DND-41 (cell line): ENCODE measurements at regions not wholly inside any gene's neighbourhood (a gene's known extent, or its start where the extent isn't known, plus 50 kb on each side); places are given as distances from the start of the nearest gene placed in this dataset.

ENCODE experiments used
- ATAC-seq: fragments of 200-7000 bp; cut with Tn5 transposase; 3 replicates; pipeline ENCODE4 v1.9.1; 2021; ENCODE audit warnings: low read depth; ENCODE audit not compliant: insufficient read depth
- DNase-seq: peaks from one replicate; pipeline ENCODE4 v3.0.0-alpha.2; 2020
- H2AFZ ChIP-seq: 2 replicates; pipeline ENCODE4 v1.6.0; 2012; ENCODE audit warnings: low read depth, low read length
- H3K27ac ChIP-seq: 2 replicates; pipeline ENCODE4 v1.5.1; 2012; ENCODE audit warnings: low read length, inconsistent platforms
- H3K27me3 ChIP-seq: fragments of 200-600 bp; sonication (generic); 2 replicates; pipeline ENCODE4 v1.6.0; 2012; ENCODE audit warnings: low read length, mild to moderate bottlenecking, inconsistent platforms; ENCODE audit not compliant: insufficient read depth, poor library complexity
- H3K36me3 ChIP-seq: 2 replicates; pipeline ENCODE4 v1.5.1; 2012; ENCODE audit warnings: low read length, inconsistent platforms; ENCODE audit not compliant: insufficient read depth
- H3K4me1 ChIP-seq: 2 replicates; pipeline ENCODE4 v1.5.1; 2012; ENCODE audit warnings: mild to moderate bottlenecking, low read length; ENCODE audit not compliant: insufficient read depth
- H3K4me2 ChIP-seq: 2 replicates; pipeline ENCODE4 v1.6.0; 2012; ENCODE audit warnings: mild to moderate bottlenecking, moderate library complexity, low read length, inconsistent platforms; ENCODE audit not compliant: insufficient read depth
- H3K4me3 ChIP-seq, 2 experiments: fragments of 200-600 bp in 1 of 2; shearing (Covaris generic) in 1 of 2; 2 replicates each; pipeline ENCODE4 v1.5.1; 2012 to 2016; ENCODE audit warnings: inconsistent platforms in 2 of 2, low read length in 2 of 2, mild to moderate bottlenecking in 2 of 2, low read depth in 1 of 2, moderate library complexity in 1 of 2
- H3K79me2 ChIP-seq: 2 replicates; pipeline ENCODE4 v1.6.0; 2012; ENCODE audit warnings: low read length, inconsistent platforms; ENCODE audit not compliant: insufficient read depth
- H3K9ac ChIP-seq: 2 replicates; pipeline ENCODE4 v1.6.0; 2012; ENCODE audit warnings: low read depth, mild to moderate bottlenecking, inconsistent platforms, low read length, moderate library complexity
- H3K9me3 ChIP-seq: 2 replicates; pipeline ENCODE4 v1.5.1; 2012; ENCODE audit warnings: low read length, moderate library complexity, mild to moderate bottlenecking, inconsistent platforms; ENCODE audit not compliant: insufficient read depth, severe bottlenecking
- H4K20me1 ChIP-seq: 2 replicates; pipeline ENCODE4 v1.6.0; 2012; ENCODE audit warnings: low read length; ENCODE audit not compliant: insufficient read depth
- EZH2 ChIP-seq: IDR thresholded peaks from 3 replicates; pipeline ENCODE4 v1.6.1; 2012; ENCODE audit warnings: borderline replicate concordance, low read depth, mild to moderate bottlenecking, moderate library complexity, low read length, inconsistent platforms; ENCODE audit not compliant: severe bottlenecking
- TF ChIP-seq, protein P1 (sequence below): IDR thresholded peaks from 2 replicates; pipeline ENCODE4 v1.5.1; 2012; ENCODE audit warnings: borderline replicate concordance, low read length, moderate library complexity, mild to moderate bottlenecking; ENCODE audit not compliant: poor library complexity, severe bottlenecking; ENCODE audit errors: extremely low read depth

DNA sequence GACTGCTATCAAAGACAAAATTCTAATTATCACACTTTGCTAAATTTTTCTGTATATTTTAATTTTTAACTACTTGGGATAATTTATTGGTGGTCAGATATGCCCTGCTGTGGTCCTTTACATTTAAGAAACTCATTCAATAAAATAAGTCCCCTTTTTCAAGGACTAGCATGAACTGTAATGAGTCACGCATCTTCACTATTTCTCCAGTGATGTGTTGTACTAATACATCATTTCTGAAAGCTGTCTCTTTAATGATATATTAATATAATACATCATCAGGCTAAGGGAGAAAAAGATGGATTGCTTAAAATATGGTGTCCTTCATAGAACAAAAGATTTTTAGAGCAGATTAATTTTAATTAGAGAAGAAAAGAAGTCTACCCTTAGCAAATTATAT, 901.4 kb downstream of the DIPK2A start:
- DNase-seq (no peak), ATAC-seq (no peak)
- TF ChIP-seq, protein P1, sequence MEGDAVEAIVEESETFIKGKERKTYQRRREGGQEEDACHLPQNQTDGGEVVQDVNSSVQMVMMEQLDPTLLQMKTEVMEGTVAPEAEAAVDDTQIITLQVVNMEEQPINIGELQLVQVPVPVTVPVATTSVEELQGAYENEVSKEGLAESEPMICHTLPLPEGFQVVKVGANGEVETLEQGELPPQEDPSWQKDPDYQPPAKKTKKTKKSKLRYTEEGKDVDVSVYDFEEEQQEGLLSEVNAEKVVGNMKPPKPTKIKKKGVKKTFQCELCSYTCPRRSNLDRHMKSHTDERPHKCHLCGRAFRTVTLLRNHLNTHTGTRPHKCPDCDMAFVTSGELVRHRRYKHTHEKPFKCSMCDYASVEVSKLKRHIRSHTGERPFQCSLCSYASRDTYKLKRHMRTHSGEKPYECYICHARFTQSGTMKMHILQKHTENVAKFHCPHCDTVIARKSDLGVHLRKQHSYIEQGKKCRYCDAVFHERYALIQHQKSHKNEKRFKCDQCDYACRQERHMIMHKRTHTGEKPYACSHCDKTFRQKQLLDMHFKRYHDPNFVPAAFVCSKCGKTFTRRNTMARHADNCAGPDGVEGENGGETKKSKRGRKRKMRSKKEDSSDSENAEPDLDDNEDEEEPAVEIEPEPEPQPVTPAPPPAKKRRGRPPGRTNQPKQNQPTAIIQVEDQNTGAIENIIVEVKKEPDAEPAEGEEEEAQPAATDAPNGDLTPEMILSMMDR, result no peak
- no peak for TF ChIP-seq EZH2
- no peaks in the 10 kb centered on the region for H3K36me3 ChIP-seq
- no peak overlapping the region for H2AFZ ChIP-seq
- no peaks in the 10 kb centered on the region for H3K4me1 ChIP-seq
- H3K27me3 ChIP-seq, result no peaks in the 10 kb centered on the region
- no peak overlapping the region for H3K4me3 ChIP-seq
- no peak overlapping the region for H3K9ac ChIP-seq
- H3K9me3 ChIP-seq, result no peaks in the 10 kb centered on the region
- H3K4me2 ChIP-seq, result no peak overlapping the region
- H3K27ac ChIP-seq, result no peak overlapping the region
- H3K79me2 ChIP-seq, result no peaks in the 10 kb centered on the region
- H4K20me1 ChIP-seq, result no peaks in the 10 kb centered on the region

DNA sequence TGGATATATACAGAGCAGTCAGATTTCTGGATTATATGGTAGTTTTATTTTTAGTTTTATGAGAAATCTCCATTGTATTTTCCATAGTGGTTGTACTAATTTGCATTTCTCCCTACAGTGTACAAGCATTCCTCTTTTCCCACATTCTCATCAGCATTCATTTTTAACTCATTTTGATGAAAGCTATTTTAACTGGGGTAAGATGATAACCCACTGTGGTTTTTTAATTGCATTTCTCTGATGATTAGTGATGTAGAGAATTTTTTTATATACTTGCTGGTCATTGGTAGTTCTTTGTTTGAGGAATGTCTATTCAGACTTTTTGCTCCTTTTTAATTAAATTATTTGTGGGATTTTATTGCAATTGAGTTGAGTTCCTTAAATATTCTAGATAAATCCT, 903.6 kb downstream of the DIPK2A start:
- DNase-seq (no peak), ATAC-seq (no peak)
- H3K36me3 ChIP-seq, result no peaks in the 10 kb centered on the region
- H2AFZ ChIP-seq, result no peak overlapping the region
- H3K27ac ChIP-seq, result no peak overlapping the region
- no peak overlapping the region for H3K4me3 ChIP-seq
- H3K9ac ChIP-seq, result no peak overlapping the region
- no peak overlapping the region for H3K4me2 ChIP-seq
- H3K79me2 ChIP-seq, result no peaks in the 10 kb centered on the region
- no peak for TF ChIP-seq EZH2
- TF ChIP-seq, protein P1, result no peak
- H3K9me3 ChIP-seq, result no peaks in the 10 kb centered on the region
- no peaks in the 10 kb centered on the region for H3K27me3 ChIP-seq
- H3K4me1 ChIP-seq, result no peaks in the 10 kb centered on the region
- no peaks in the 10 kb centered on the region for H4K20me1 ChIP-seq

DNA sequence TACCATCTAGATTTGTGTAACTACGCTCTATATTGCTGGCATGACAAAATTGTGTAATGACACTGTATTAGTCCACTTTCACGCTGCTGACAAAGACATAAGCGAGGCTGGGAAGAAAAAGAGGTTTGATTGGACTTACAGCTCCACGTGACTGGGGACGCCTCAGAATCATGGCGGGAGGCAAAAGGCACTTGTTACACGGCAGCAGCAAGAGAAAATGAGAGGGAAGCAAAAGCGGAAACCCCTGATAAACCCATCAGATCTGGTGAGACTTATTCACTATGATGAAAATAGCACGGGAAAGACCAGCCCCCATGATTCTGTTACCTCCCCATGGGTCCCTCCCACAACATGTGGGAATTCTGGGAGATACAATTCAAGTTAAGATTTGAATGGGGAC, 905.7 kb downstream of the DIPK2A start:
- Histone ChIP-seq H2AFZ (no peak overlapping the region), H3K4me1 (no peaks in the 10 kb centered on the region), H3K36me3 (no peaks in the 10 kb centered on the region), H3K9me3 (no peaks in the 10 kb centered on the region), H3K9ac (no peak overlapping the region), H3K27ac (no peak overlapping the region), H3K4me2 (no peak overlapping the region), H3K4me3 (no peak overlapping the region), H3K27me3 (no peaks in the 10 kb centered on the region), H3K79me2 (no peaks in the 10 kb centered on the region), H4K20me1 (no peaks in the 10 kb centered on the region)
- DNase-seq (no peak), ATAC-seq (no peak)
- TF ChIP-seq, protein P1, result no peak
- TF ChIP-seq EZH2, result no peak

DNA sequence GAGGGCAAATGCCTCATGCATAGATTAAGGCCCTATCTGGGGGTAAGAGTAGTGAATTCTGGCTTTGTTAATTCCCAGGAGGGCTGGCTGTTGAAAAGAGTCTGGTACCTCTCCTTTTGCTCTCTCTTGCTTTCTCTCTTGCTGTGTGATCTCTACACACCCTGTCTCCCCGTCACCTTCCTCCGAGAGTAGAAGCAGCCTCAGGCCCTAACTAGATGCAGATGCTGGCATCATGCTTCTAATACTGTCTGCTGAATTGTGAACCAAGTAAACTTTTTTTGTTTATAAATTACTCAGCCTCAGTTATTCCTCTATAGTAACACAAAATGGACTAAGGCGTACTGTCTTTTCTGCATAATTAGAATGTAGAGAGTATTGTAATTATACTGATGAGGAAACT, 908.1 kb downstream of the DIPK2A start:
- no peaks in the 10 kb centered on the region for H4K20me1 ChIP-seq
- TF ChIP-seq, protein P1, result no peak
- TF ChIP-seq EZH2, result no peak
- no peaks in the 10 kb centered on the region for H3K79me2 ChIP-seq
- H3K9ac ChIP-seq, result no peak overlapping the region
- H3K27me3 ChIP-seq, result no peaks in the 10 kb centered on the region
- no peaks in the 10 kb centered on the region for H3K9me3 ChIP-seq
- H3K36me3 ChIP-seq, result no peaks in the 10 kb centered on the region
- no peak for ATAC-seq
- H3K4me3 ChIP-seq, result no peak overlapping the region
- no peak overlapping the region for H3K4me2 ChIP-seq
- DNase-seq, result no peak
- H2AFZ ChIP-seq, result no peak overlapping the region
- no peaks in the 10 kb centered on the region for H3K4me1 ChIP-seq
- H3K27ac ChIP-seq, result no peak overlapping the region
